Ramos (cell line): ENCODE measurements at regions not wholly inside any gene's neighbourhood (a gene's known extent, or its start where the extent isn't known, plus 50 kb on each side); places are given as distances from the start of the nearest gene placed in this dataset.

Experiments
- in situ Hi-C: fragments of 300-500 bp; cut with MboI; formaldehyde crosslinking; loops from one replicate; pipeline ENCODE4 v1.14.3; 2022; ENCODE audit warnings: low sequenced_read_pairs; ENCODE audit not compliant: unreplicated experiment

GRCh38 chr6:90436403-90436802, 139.8 kb upstream of the BACH2 start:
- in situ Hi-C loops = no loop called here

- in situ Hi-C loops = no loop called here
Measured at GRCh38 chr6:90435207-90435899, 138.7 kb upstream of the BACH2 start.

GRCh38 chr6:90434094-90434493, 137.5 kb upstream of the BACH2 start:
- in situ Hi-C loops = no loop called here

- in situ Hi-C loops = no loop called here
Measured at GRCh38 chr6:90432937-90433336, 136.3 kb upstream of the BACH2 start.

- in situ Hi-C loops = no loop called here
Measured at GRCh38 chr6:90432041-90432775, 135.6 kb upstream of the BACH2 start.

- in situ Hi-C loops = no loop called here
Measured at GRCh38 chr6:90431576-90431975, 134.9 kb upstream of the BACH2 start.

GRCh38 chr6:90429713-90430112, 133.1 kb upstream of the BACH2 start:
- in situ Hi-C loops = no loop called here

- in situ Hi-C loops = no loop called here
Measured at GRCh38 chr6:90428514-90428913, 131.9 kb upstream of the BACH2 start.

GRCh38 chr6:90425161-90425641, 128.6 kb upstream of the BACH2 start:
- in situ Hi-C loops = no loop called here

GRCh38 chr6:90424580-90424979, 127.9 kb upstream of the BACH2 start:
- in situ Hi-C loops = no loop called here

GRCh38 chr6:90421666-90422065, 125.0 kb upstream of the BACH2 start:
- in situ Hi-C loops = no loop called here

GRCh38 chr6:90420500-90420899, 123.9 kb upstream of the BACH2 start:
- in situ Hi-C loops = no loop called here

GRCh38 chr6:90417385-90417784, 120.7 kb upstream of the BACH2 start:
- in situ Hi-C loops = no loop called here

GRCh38 chr6:90416322-90416721, 119.7 kb upstream of the BACH2 start:
- in situ Hi-C loops = no loop called here

- in situ Hi-C loops = no loop called here
Measured at GRCh38 chr6:90415178-90415577, 118.5 kb upstream of the BACH2 start.

GRCh38 chr6:90414352-90414751, 117.7 kb upstream of the BACH2 start:
- in situ Hi-C loops = no loop called here

GRCh38 chr6:90413867-90414266, 117.2 kb upstream of the BACH2 start:
- in situ Hi-C loops = no loop called here

- in situ Hi-C loops = no loop called here
Measured at GRCh38 chr6:90413396-90413795, 116.8 kb upstream of the BACH2 start.

- in situ Hi-C loops = no loop called here
Measured at GRCh38 chr6:90412538-90413369, 116.1 kb upstream of the BACH2 start.

- in situ Hi-C loops = no loop called here
Measured at GRCh38 chr6:90411292-90411781, 114.7 kb upstream of the BACH2 start.

- in situ Hi-C loops = no loop called here
Measured at GRCh38 chr6:90409700-90410099, 113.1 kb upstream of the BACH2 start.
